NCI-H2171 (cell line): ENCODE measurements at regions not wholly inside any gene's neighbourhood (a gene's known extent, or its start where the extent isn't known, plus 50 kb on each side); places are given as distances from the start of the nearest gene placed in this dataset.
"Not testable (repeated sequence)": the region's sequence is repeated elsewhere in the genome, so short reads cannot be mapped to it uniquely, and the experiment has no call there.

Experiments
- DNase-seq: peaks from one replicate; lab custom pipeline; 2025; lab: John Stamatoyannopoulos, UW

- no peak for DNase-seq
These were observed 332.9 kb downstream of the PCNX1 start for GRCh38 chr14:71240171-71240570.

- no peak for DNase-seq
These were observed 333.7 kb downstream of the PCNX1 start for GRCh38 chr14:71240866-71241520.

- DNase-seq: no peak
These were observed 335.0 kb downstream of the PCNX1 start for GRCh38 chr14:71242237-71242748.

GRCh38 chr14:71243697-71244096, 336.4 kb downstream of the PCNX1 start:
- no peak for DNase-seq

GRCh38 chr14:71244341-71244740, 337.1 kb downstream of the PCNX1 start:
- DNase-seq: no peak

GRCh38 chr14:71245659-71246361, 338.6 kb downstream of the PCNX1 start:
- no peak for DNase-seq

GRCh38 chr14:71246539-71246938, 339.3 kb downstream of the PCNX1 start:
- no peak for DNase-seq

- no peak for DNase-seq
These were observed 339.8 kb downstream of the PCNX1 start for GRCh38 chr14:71247106-71247505.

- no peak for DNase-seq
These were observed 340.9 kb downstream of the PCNX1 start for GRCh38 chr14:71248194-71248593.

GRCh38 chr14:71250347-71250746, 343.1 kb downstream of the PCNX1 start:
- DNase-seq: no peak

- no peak for DNase-seq
These were observed 343.5 kb downstream of the PCNX1 start for GRCh38 chr14:71250791-71251190.

- DNase-seq: not testable (repeated sequence)
These were observed 346.9 kb downstream of the PCNX1 start for GRCh38 chr14:71254091-71254719.

- no peak for DNase-seq
These were observed 353.9 kb downstream of the PCNX1 start for GRCh38 chr14:71261206-71261605.

- no peak for DNase-seq
These were observed 355.2 kb downstream of the PCNX1 start for GRCh38 chr14:71262441-71262840.

- DNase-seq: no peak
These were observed 357.0 kb downstream of the PCNX1 start for GRCh38 chr14:71264260-71264659.

- DNase-seq: no peak
These were observed 359.8 kb downstream of the PCNX1 start for GRCh38 chr14:71267007-71267513.

GRCh38 chr14:71267691-71268090, 360.4 kb downstream of the PCNX1 start:
- DNase-seq: no peak

GRCh38 chr14:71270111-71270510, 362.9 kb downstream of the PCNX1 start:
- DNase-seq: no peak

GRCh38 chr14:71271166-71271945, 364.1 kb downstream of the PCNX1 start:
- DNase-seq: no peak

- DNase-seq: no peak
These were observed 366.1 kb downstream of the PCNX1 start for GRCh38 chr14:71273366-71273765.

GRCh38 chr14:71284048-71284447, 376.8 kb downstream of the PCNX1 start:
- no peak for DNase-seq

GRCh38 chr14:71286126-71286525, 378.9 kb downstream of the PCNX1 start:
- DNase-seq: no peak
